AG09319 (cell line): ENCODE measurements at regions not wholly inside any gene's neighbourhood (a gene's known extent, or its start where the extent isn't known, plus 50 kb on each side); places are given as distances from the start of the nearest gene placed in this dataset.

Source experiments
- DNase-seq: peaks from one replicate; pipeline ENCODE4 v3.0.0-alpha.2; 2010; ENCODE audit warnings: low read depth; ENCODE audit errors: extremely low read depth
- TF ChIP-seq, protein P1 (sequence below): IDR thresholded peaks from 2 replicates; pipeline ENCODE4 v1.5.1; 2011; ENCODE audit warnings: low read depth, mild to moderate bottlenecking, inconsistent platforms, low read length, moderate library complexity

DNA sequence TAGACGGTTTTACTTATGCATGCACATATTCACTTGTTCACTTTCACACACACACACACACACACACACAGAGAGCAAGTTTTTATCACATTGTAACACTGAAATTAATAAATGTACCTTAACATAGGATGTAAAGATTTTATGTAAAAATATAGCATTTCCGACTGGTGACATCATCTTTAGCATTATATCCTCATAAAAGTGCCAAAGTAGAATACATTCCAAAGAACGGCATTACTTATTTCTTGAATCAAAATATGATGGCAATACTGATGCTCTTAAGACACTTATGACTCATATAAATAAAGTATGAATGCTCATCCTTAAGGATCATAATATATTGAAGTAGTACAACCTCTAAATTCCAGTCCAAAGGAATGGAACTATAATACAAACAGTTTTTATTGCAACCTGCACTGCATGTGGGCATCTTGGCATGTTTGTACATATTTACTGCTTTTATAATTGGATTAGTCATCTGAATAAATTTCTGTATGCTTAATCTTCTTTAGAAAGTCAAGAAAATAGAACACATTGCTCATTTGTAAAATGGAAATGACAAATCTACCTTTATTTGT lies 290.0 kb upstream of the SEMA3A start:
- no peak for DNase-seq
- TF ChIP-seq, protein P1, sequence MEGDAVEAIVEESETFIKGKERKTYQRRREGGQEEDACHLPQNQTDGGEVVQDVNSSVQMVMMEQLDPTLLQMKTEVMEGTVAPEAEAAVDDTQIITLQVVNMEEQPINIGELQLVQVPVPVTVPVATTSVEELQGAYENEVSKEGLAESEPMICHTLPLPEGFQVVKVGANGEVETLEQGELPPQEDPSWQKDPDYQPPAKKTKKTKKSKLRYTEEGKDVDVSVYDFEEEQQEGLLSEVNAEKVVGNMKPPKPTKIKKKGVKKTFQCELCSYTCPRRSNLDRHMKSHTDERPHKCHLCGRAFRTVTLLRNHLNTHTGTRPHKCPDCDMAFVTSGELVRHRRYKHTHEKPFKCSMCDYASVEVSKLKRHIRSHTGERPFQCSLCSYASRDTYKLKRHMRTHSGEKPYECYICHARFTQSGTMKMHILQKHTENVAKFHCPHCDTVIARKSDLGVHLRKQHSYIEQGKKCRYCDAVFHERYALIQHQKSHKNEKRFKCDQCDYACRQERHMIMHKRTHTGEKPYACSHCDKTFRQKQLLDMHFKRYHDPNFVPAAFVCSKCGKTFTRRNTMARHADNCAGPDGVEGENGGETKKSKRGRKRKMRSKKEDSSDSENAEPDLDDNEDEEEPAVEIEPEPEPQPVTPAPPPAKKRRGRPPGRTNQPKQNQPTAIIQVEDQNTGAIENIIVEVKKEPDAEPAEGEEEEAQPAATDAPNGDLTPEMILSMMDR: no peak

- DNase-seq: no peak
- TF ChIP-seq, protein P1: no peak
Observed at GRCh38 chr7:84482476-84482875, 287.9 kb upstream of the SEMA3A start.

DNA sequence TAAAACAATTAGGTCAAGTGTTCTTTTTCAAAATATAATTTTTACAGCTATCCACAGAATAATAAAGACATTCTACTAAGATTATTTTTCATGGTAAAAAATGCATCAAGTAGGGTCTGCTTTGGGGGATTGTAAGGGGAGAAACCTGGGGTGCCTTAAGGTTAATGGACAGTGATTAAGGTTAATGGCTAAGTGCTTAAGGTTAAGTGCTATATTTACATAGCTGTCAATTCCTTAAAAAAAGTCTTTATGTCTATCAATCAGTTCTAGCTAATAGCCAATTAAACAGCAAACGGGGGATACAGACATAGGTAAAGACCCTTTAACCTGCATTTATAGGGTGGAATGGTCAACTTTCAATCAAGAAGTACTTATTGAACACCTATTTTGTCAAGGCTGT lies 284.5 kb upstream of the SEMA3A start:
- TF ChIP-seq, protein P1: no peak
- no peak for DNase-seq

DNA sequence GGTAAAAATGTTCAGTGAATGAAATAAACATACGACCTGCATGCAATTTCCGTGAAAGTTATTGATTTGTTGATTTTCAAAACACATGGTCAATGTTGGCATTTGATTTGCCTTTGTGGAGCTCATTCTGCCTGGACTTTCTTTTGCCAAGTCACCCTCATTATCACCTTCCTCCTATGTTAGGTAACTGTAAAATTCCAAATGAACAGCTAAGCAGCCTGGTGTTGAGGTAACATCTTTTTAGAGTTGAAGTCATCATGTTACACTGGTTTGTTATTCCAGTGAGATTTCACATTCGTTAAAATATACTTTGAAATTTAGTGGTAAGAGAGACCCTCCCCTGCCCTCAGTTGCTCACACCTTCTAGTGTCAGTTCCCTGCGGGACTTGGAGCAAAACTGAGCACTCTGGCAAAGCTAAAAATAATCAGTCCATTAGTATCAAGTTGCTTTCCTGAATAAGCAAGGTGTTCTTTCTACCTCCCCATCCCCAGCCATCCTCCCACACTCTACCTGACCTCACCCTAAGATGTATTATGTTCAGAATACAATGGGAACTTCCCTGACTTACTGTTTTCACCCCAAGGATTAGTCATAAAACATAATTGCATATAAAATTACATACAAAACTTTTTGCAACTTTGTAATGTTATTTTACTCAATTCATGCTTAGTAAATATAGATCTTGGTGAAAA lies 283.3 kb upstream of the SEMA3A start:
- no peak for DNase-seq
- TF ChIP-seq, protein P1: no peak

DNA sequence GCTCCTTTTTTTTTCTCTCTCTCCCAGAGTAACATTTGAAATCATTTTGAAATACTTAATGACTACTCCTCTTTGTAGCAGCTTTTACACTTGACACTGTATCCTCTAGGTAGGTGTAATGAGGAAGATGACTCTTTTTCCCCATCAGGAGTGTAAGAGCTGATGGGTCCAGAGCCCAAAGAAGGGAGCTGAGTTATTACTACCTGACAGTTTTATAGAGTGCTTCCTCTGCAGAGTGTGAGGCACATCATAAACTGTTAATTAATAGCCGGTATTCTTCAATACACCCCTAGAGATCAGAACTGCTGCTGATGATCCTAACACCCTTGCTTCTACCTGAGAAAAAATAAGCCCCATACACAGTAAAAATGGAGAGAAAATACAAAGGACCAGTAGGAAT lies 279.8 kb upstream of the SEMA3A start:
- TF ChIP-seq, protein P1: no peak
- no peak for DNase-seq

DNA sequence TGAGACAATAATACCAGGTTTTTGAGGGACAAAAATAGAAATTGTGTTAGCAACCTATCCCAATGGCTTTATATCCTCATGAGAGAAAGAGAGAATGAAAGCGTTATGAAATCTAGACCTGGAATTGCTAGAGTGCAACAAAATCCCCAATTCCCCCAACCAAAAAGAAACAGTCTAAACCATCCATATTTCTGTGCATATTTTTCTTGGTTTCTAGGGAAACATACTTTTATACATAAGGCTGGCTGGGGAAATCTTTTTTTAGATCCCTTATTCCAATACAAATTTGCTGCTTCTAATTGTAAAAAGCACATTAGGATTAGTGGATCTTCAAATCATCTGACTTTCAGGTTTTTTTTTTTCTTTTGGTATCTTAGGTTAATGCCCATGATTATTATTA lies 277.0 kb upstream of the SEMA3A start:
- no peak for DNase-seq
- TF ChIP-seq, protein P1: no peak

DNA sequence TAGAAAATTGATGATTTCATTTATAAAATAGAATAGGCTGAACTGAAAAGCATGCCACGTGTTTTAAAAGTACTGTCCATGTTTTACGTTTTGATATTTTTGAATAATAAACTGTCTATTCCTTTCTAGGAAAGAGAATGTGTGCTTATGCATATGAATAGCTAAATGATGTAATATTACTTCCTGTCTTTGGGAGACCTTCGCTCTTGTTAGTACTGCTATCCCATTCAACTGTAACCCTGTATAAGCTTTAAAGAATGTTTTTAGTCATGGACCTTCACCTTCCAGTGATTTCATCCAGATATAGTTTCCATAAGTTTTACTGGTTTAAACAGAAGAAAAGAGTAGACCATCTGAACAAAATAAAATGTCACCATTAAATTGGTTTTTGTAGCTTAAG lies 274.4 kb upstream of the SEMA3A start:
- TF ChIP-seq, protein P1: no peak
- no peak for DNase-seq
